H9 (cell line): ENCODE measurements at regions not wholly inside any gene's neighbourhood (a gene's known extent, or its start where the extent isn't known, plus 50 kb on each side); places are given as distances from the start of the nearest gene placed in this dataset.
A peak's percentile ranks its signal among the peaks of the same experiment; 100 is the strongest.

Source experiments
- DNase-seq: peaks from one replicate; pipeline ENCODE4 v3.0.0-alpha.2; 2017
- H2AFZ ChIP-seq: one replicate; pipeline ENCODE4 v1.6.1; 2013; ENCODE audit warnings: mild to moderate bottlenecking, low read length, control low read depth, moderate library complexity
- H2AK5ac ChIP-seq: 2 replicates; pipeline ENCODE4 v1.6.1; 2013; ENCODE audit warnings: low read length, control low read depth, mixed read lengths; ENCODE audit not compliant: insufficient read length
- H2BK120ac ChIP-seq: one replicate; pipeline ENCODE4 v1.6.1; 2013; ENCODE audit warnings: low read depth, mild to moderate bottlenecking, low read length, control low read depth, inconsistent platforms; ENCODE audit not compliant: poor library complexity, severe bottlenecking
- H2BK12ac ChIP-seq: 2 replicates; pipeline ENCODE4 v1.6.1; 2013; ENCODE audit warnings: low read length, control low read depth, mixed read lengths, low read depth; ENCODE audit not compliant: insufficient read length
- H2BK15ac ChIP-seq: 2 replicates; pipeline ENCODE4 v1.6.1; 2013; ENCODE audit warnings: low read depth, low read length, control low read depth
- H2BK20ac ChIP-seq: one replicate; pipeline ENCODE4 v1.6.1; 2013; ENCODE audit warnings: low read depth, mild to moderate bottlenecking, low read length, control low read depth, inconsistent platforms; ENCODE audit not compliant: poor library complexity, severe bottlenecking
- H2BK5ac ChIP-seq: 2 replicates; pipeline ENCODE4 v1.6.1; 2013; ENCODE audit warnings: low read length, control low read depth, mixed read lengths; ENCODE audit not compliant: insufficient read length
- H3K14ac ChIP-seq: 2 replicates; pipeline ENCODE4 v1.6.1; 2013; ENCODE audit warnings: low read length, control low read depth; ENCODE audit not compliant: insufficient read depth
- H3K18ac ChIP-seq: 2 replicates; pipeline ENCODE4 v1.6.1; 2013; ENCODE audit warnings: low read depth, mild to moderate bottlenecking, mixed read lengths, low read length, control low read depth; ENCODE audit not compliant: insufficient read length
- H3K23ac ChIP-seq: 2 replicates; pipeline ENCODE4 v1.6.1; 2013; ENCODE audit warnings: low read length, control low read depth, mixed read lengths, low read depth; ENCODE audit not compliant: insufficient read length
- H3K23me2 ChIP-seq: 2 replicates; pipeline ENCODE4 v1.6.1; 2013; ENCODE audit warnings: low read depth, mild to moderate bottlenecking, mixed read lengths, low read length, control low read depth; ENCODE audit not compliant: insufficient read length, poor library complexity, severe bottlenecking
- H3K27ac ChIP-seq: 2 replicates; pipeline ENCODE4 v1.5.1; 2013; ENCODE audit warnings: low read length, control low read depth, mixed read lengths, low read depth; ENCODE audit not compliant: insufficient read length
- H3K27me3 ChIP-seq: 2 replicates; pipeline ENCODE4 v1.6.1; 2013; ENCODE audit warnings: low read length, control low read depth, inconsistent platforms; ENCODE audit not compliant: insufficient read depth
- H3K4ac ChIP-seq: 2 replicates; pipeline ENCODE4 v1.6.1; 2013; ENCODE audit warnings: low read depth, mild to moderate bottlenecking, control low read depth, inconsistent platforms, low read length, moderate library complexity
- H3K4me1 ChIP-seq: 2 replicates; pipeline ENCODE4 v1.6.1; 2013; ENCODE audit warnings: low read length, control low read depth, inconsistent platforms; ENCODE audit not compliant: insufficient read depth
- H3K4me2 ChIP-seq: 2 replicates; pipeline ENCODE4 v1.6.1; 2013; ENCODE audit warnings: low read length, control low read depth, mixed read lengths; ENCODE audit not compliant: insufficient read length, insufficient read depth
- H3K56ac ChIP-seq: 2 replicates; pipeline ENCODE4 v1.6.1; 2013; ENCODE audit warnings: low read depth, mild to moderate bottlenecking, mixed read lengths, low read length, control low read depth; ENCODE audit not compliant: insufficient read length
- H3K79me1 ChIP-seq: 2 replicates; pipeline ENCODE4 v1.6.1; 2013; ENCODE audit warnings: low read depth, mild to moderate bottlenecking, moderate library complexity, low read length, control low read depth, inconsistent platforms; ENCODE audit not compliant: insufficient read depth, poor library complexity, severe bottlenecking
- H3K79me2 ChIP-seq: 2 replicates; pipeline ENCODE4 v1.6.1; 2013; ENCODE audit warnings: low read length, control low read depth, inconsistent platforms; ENCODE audit not compliant: insufficient read depth
- H3K9ac ChIP-seq: 2 replicates; pipeline ENCODE4 v1.6.1; 2013; ENCODE audit warnings: low read length, control low read depth, mixed read lengths; ENCODE audit not compliant: insufficient read length; ENCODE audit errors: extremely low read depth
- H3K9me3 ChIP-seq: one replicate; pipeline ENCODE4 v1.6.1; 2013; ENCODE audit warnings: low read depth, low read length, inconsistent platforms; ENCODE audit not compliant: control insufficient read depth
- H3T11ph ChIP-seq: one replicate; pipeline ENCODE4 v1.6.1; 2013; ENCODE audit warnings: mild to moderate bottlenecking, low read length, control low read depth, inconsistent platforms
- H4K20me1 ChIP-seq: one replicate; pipeline ENCODE4 v1.6.1; 2013; ENCODE audit not compliant: control insufficient read depth, insufficient read length, insufficient read depth
- H4K5ac ChIP-seq: 2 replicates; pipeline ENCODE4 v1.6.1; 2013; ENCODE audit warnings: low read depth, mild to moderate bottlenecking, mixed read lengths, low read length, control low read depth; ENCODE audit not compliant: insufficient read length
- H4K8ac ChIP-seq: replicated peaks from 2 replicates; pipeline ENCODE4 v1.6.1; 2013; ENCODE audit warnings: low read length, control low read depth, mixed read lengths, low read depth; ENCODE audit not compliant: insufficient read length
- H4K91ac ChIP-seq: 2 replicates; pipeline ENCODE4 v1.6.1; 2013; ENCODE audit warnings: low read depth, mild to moderate bottlenecking, moderate library complexity, mixed read lengths, low read length, control low read depth; ENCODE audit not compliant: insufficient read length
- H3K27ac Mint-ChIP-seq, 3 experiments: 2 replicates in 2 of 3; 3 replicates in 1 of 3; pipeline ENCODE4 v1.8.0; 2020 to 2021; ENCODE audit warnings: mixed read lengths in 3 of 3, mild to moderate bottlenecking in 1 of 3, moderate library complexity in 1 of 3
- H3K27me3 Mint-ChIP-seq: 2 replicates; pipeline ENCODE4 v1.8.0; 2021; ENCODE audit warnings: low read depth, mild to moderate bottlenecking, moderate library complexity, mixed read lengths
- H3K36me3 Mint-ChIP-seq, 3 experiments: 2 replicates in 2 of 3; 3 replicates in 1 of 3; pipeline ENCODE4 v1.8.0; 2020 to 2021; ENCODE audit warnings: low read depth in 3 of 3, mixed read lengths in 3 of 3; ENCODE audit not compliant: insufficient read depth in 1 of 3
- H3K4me1 Mint-ChIP-seq, 2 experiments: 2 replicates each; pipeline ENCODE4 v1.8.0; 2020; ENCODE audit warnings: mixed read lengths in 2 of 2
- H3K4me3 Mint-ChIP-seq, 2 experiments: 2 replicates in 1 of 2; 3 replicates in 1 of 2; pipeline ENCODE4 v1.8.0; 2020 to 2021; ENCODE audit warnings: mild to moderate bottlenecking in 2 of 2, mixed read lengths in 2 of 2, moderate library complexity in 1 of 2
- H3K9me3 Mint-ChIP-seq, 2 experiments: 2 replicates in 1 of 2; 3 replicates in 1 of 2; pipeline ENCODE4 v1.8.0; 2020; ENCODE audit warnings: mild to moderate bottlenecking in 2 of 2, mixed read lengths in 2 of 2, moderate library complexity in 1 of 2
- WGBS: extraction: QIAGEN DNeasy Blood & Tissue Kit; methylation state at CpG from one replicate; pipeline ENCODE4 v1.1.7; 2013; ENCODE audit warnings: missing lambda C conversion rate, low lambda C conversion rate, mixed read lengths; ENCODE audit not compliant: insufficient read length; ENCODE audit errors: extremely low coverage; 5-methylcytosine and 5-hydroxymethylcytosine counted together
- TF ChIP-seq, protein P1 (sequence below): fragments of 200-600 bp; sonication (generic); conservative IDR thresholded peaks from 3 replicates; pipeline ENCODE4 v1.8.0; 2021; ENCODE audit warnings: antibody characterized with exemption, mild to moderate bottlenecking

DNA sequence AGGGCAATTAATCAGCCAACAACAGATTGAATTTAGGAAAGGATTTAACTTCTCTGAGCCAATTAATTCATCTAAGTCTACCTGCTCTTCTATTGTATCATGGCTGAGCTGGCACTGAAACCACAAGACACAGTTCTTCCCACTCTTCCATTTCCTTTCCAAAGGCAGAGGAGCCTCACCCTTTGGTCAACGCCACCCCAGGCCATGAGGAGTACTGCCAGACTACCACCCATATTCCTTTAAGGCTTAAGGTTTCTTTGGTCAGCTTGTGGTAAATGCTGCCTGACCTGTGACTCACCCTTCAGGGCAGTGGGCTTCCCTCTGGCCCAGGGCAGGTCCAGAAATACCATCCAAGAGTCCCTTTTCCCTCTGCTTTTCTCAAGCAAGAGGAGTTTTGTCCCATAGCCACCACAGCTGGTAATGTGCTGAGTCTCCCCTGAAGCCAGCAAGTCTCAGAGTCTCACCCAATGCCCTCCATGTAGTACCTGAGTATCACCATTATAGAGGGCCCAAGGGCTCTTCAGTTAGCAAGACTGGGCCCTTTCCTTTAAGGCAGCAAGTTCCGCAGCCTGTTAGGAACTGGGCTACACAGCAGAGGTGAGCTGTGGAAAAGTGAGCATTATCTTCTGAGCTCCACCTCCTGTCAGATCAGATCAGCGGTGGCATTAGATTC is 900.5 kb upstream of the CRIM1 start:
- no peak overlapping the region for H2BK12ac ChIP-seq
- no CpG with 5 or more reads among the region's 3 CpGs for WGBS
- no peaks in the 10 kb centered on the region for H3K27me3 ChIP-seq
- H3K9ac ChIP-seq, result no peak overlapping the region
- no peaks in the 10 kb centered on the region for H3K9me3 ChIP-seq
- no peak overlapping the region for H3K4me2 ChIP-seq
- no peak overlapping the region for H4K8ac ChIP-seq
- no peak overlapping the region for H3T11ph ChIP-seq
- Mint-ChIP-seq H3K9me3 (no peaks in the 10 kb centered on the region), H3K4me1 (peaks cover 7 to 18% of the 10 kb centered on the region in 2 experiments), H3K27ac (peak overlapping the region in 1 of 3 experiments; percentile 22; a peak in 1 of 7 replicates), H3K36me3 (peaks cover 0 to 2% (median 0%) of the 10 kb centered on the region in 3 experiments; a peak in 2 of 7 replicates), H3K4me3 (no peak overlapping the region), H3K27me3 (no peaks in the 10 kb centered on the region)
- no peak overlapping the region for H2AK5ac ChIP-seq
- H4K20me1 ChIP-seq, result no peaks in the 10 kb centered on the region
- no peak overlapping the region for H4K91ac ChIP-seq
- H3K4me1 ChIP-seq, result no peaks in the 10 kb centered on the region
- DNase-seq, result peak; percentile 71
- no peak overlapping the region for H2BK15ac ChIP-seq
- no peak overlapping the region for H4K5ac ChIP-seq
- H3K4ac ChIP-seq, result no peak overlapping the region
- H3K23me2 ChIP-seq, result no peaks in the 10 kb centered on the region
- H2BK20ac ChIP-seq, result no peak overlapping the region
- H2BK120ac ChIP-seq, result no peak overlapping the region
- TF ChIP-seq, protein P1, sequence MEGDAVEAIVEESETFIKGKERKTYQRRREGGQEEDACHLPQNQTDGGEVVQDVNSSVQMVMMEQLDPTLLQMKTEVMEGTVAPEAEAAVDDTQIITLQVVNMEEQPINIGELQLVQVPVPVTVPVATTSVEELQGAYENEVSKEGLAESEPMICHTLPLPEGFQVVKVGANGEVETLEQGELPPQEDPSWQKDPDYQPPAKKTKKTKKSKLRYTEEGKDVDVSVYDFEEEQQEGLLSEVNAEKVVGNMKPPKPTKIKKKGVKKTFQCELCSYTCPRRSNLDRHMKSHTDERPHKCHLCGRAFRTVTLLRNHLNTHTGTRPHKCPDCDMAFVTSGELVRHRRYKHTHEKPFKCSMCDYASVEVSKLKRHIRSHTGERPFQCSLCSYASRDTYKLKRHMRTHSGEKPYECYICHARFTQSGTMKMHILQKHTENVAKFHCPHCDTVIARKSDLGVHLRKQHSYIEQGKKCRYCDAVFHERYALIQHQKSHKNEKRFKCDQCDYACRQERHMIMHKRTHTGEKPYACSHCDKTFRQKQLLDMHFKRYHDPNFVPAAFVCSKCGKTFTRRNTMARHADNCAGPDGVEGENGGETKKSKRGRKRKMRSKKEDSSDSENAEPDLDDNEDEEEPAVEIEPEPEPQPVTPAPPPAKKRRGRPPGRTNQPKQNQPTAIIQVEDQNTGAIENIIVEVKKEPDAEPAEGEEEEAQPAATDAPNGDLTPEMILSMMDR, result peak; percentile 54; the same call in 2 of the 3 replicates
- no peak overlapping the region for H3K23ac ChIP-seq
- H2AFZ ChIP-seq, result no peak overlapping the region
- H3K27ac ChIP-seq, result no peak overlapping the region
- no peak overlapping the region for H2BK5ac ChIP-seq
- H3K18ac ChIP-seq, result no peak overlapping the region
- no peak overlapping the region for H3K14ac ChIP-seq
- no peak overlapping the region for H3K56ac ChIP-seq
- H3K79me2 ChIP-seq, result no peaks in the 10 kb centered on the region
- no peaks in the 10 kb centered on the region for H3K79me1 ChIP-seq
